ENCODE measurements at regions not wholly inside any gene's neighbourhood (a gene's known extent, or its start where the extent isn't known, plus 50 kb on each side); places are given as distances from the start of the nearest gene placed in this dataset.

DNA sequence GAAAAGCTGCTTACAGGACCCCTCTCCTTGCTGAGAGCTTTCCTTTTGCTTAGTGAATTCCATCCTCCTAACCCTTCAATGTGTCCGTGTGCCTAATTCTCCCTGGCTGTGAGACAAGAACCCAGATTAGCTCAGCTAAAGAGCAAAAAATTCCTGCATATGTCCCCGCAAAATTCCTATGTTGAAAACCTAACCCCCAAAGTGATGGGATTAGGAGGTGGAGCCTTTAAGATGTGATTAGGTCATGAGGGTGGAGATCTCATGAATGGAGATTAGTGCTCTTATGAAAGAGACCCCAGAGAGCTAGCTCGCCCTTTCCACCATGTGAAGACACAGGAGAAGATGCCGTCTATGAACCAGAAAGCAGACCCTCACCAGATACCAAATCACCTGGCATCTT lies 503.0 kb upstream of the DIAPH2 start:
- TF ChIP-seq, protein P1, sequence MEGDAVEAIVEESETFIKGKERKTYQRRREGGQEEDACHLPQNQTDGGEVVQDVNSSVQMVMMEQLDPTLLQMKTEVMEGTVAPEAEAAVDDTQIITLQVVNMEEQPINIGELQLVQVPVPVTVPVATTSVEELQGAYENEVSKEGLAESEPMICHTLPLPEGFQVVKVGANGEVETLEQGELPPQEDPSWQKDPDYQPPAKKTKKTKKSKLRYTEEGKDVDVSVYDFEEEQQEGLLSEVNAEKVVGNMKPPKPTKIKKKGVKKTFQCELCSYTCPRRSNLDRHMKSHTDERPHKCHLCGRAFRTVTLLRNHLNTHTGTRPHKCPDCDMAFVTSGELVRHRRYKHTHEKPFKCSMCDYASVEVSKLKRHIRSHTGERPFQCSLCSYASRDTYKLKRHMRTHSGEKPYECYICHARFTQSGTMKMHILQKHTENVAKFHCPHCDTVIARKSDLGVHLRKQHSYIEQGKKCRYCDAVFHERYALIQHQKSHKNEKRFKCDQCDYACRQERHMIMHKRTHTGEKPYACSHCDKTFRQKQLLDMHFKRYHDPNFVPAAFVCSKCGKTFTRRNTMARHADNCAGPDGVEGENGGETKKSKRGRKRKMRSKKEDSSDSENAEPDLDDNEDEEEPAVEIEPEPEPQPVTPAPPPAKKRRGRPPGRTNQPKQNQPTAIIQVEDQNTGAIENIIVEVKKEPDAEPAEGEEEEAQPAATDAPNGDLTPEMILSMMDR (conservative IDR thresholded peaks at IDR 0.05; ENCODE audit: low read depth, low read length): no peak
- TF ChIP-seq EZH2 (IDR thresholded peaks at IDR 0.05; ENCODE audit: low read length, unreplicated experiment): no peak
